A549 (cell line): ENCODE measurements at regions not wholly inside any gene's neighbourhood (a gene's known extent, or its start where the extent isn't known, plus 50 kb on each side); places are given as distances from the start of the nearest gene placed in this dataset.

ENCODE experiments used
- ATAC-seq, 2 experiments: fragments of 200-7000 bp in 1 of 2; fragments of >200 bp in 1 of 2; cut with Nextera tagmentation in 1 of 2; cut with Tn5 transposase in 1 of 2; 3 replicates each; pipeline versions ENCODE4 v1.8.0 to v1.9.1; 2018 to 2020; ENCODE audit warnings: mild to moderate bottlenecking in 1 of 2, moderate library complexity in 1 of 2
- CTCF ChIA-PET: fragments of 300-600 bp; sonication (Branson Sonifier 250); formaldehyde crosslinking; extraction: SDS; loops from one replicate; lab custom pipeline; 2021; ENCODE audit warnings: antibody characterized with exemption, inconsistent platforms; lab: Yijun Ruan, JAX
- POLR2A ChIA-PET: fragments of 350-600 bp; formaldehyde crosslinking; extraction: SDS; loops from one replicate; lab custom pipeline; 2021; ENCODE audit warnings: antibody characterized with exemption, inconsistent platforms; lab: Yijun Ruan, JAX
- DNase-seq, 2 experiments: peaks; one replicate each; pipeline versions ENCODE4 v3.0.0 to v3.0.0-alpha.2; 2011 to 2016; ENCODE audit warnings: low read depth in 1 of 2, low spot score in 1 of 2
- FAIRE-seq: peaks from 2 replicates; lab custom pipeline; 2011; peaks lifted over from hg19 to GRCh38; lab: Jason Lieb, UNC
- H3K27ac ChIP-seq, 2 experiments: fragments of >200 bp; sonication (Bioruptor Twin); formaldehyde crosslinking; 3 replicates each; pipeline ENCODE4 v1.5.1; 2016 to 2017
- H3K4me1 ChIP-seq: fragments of >200 bp; sonication (Bioruptor Twin); formaldehyde crosslinking; 3 replicates; pipeline ENCODE4 v1.6.1; 2016
- H3K4me2 ChIP-seq: fragments of >200 bp; sonication (Bioruptor Twin); formaldehyde crosslinking; 3 replicates; pipeline ENCODE4 v1.6.1; 2016
- H3K4me3 ChIP-seq: fragments of >200 bp; sonication (Bioruptor Twin); formaldehyde crosslinking; 3 replicates; pipeline ENCODE4 v1.5.1; 2016
- H3K9me3 ChIP-seq: fragments of >200 bp; sonication (Bioruptor Twin); formaldehyde crosslinking; 3 replicates; pipeline ENCODE4 v1.6.1; 2016
- BHLHE40 ChIP-seq: IDR thresholded peaks from 2 replicates; pipeline ENCODE4 v1.6.1; 2012; ENCODE audit warnings: low read depth, low read length, inconsistent platforms
- CHD2 ChIP-seq: fragments of 150-350 bp; IDR thresholded peaks from 2 replicates; pipeline ENCODE4 v1.6.1; 2014; ENCODE audit warnings: low read length; ENCODE audit not compliant: partially characterized antibody
- EHMT2 ChIP-seq: fragments of 200-600 bp; sonication (generic); IDR thresholded peaks from 2 replicates; pipeline ENCODE4 v1.6.1; 2016; ENCODE audit warnings: antibody characterized with exemption, low read depth, mild to moderate bottlenecking, moderate library complexity
- EP300 ChIP-seq, 2 experiments: fragments of >200 bp; sonication (Bioruptor Twin); formaldehyde crosslinking; IDR thresholded peaks; 2 replicates in 1 of 2; 3 replicates in 1 of 2; pipeline ENCODE4 v1.6.1; 2016 to 2017
- ESRRA ChIP-seq: fragments of 150-350 bp; IDR thresholded peaks from 2 replicates; pipeline ENCODE4 v1.6.1; 2014; ENCODE audit warnings: mild to moderate bottlenecking, low read length, borderline replicate concordance
- FOSL2 ChIP-seq, 2 experiments: fragments of 450-650 bp in 1 of 2; fragments of >200 bp in 1 of 2; sonication (Bioruptor Twin) in 1 of 2; formaldehyde crosslinking; IDR thresholded peaks; 2 replicates each; pipeline versions ENCODE4 v1.5.0 to v1.6.1; 2016 to 2020; ENCODE audit warnings: mild to moderate bottlenecking in 1 of 2, moderate library complexity in 1 of 2
- FOXS1 ChIP-seq: fragments of 250-450 bp; sonication (Bioruptor Pico); IDR thresholded peaks from 2 replicates; pipeline ENCODE4 v1.5.0; 2020; ENCODE audit warnings: mild to moderate bottlenecking, moderate library complexity
- HEYL ChIP-seq: fragments of 250-450 bp; sonication (Bioruptor Pico); IDR thresholded peaks from 2 replicates; pipeline ENCODE4 v1.8.0; 2021; ENCODE audit warnings: mild to moderate bottlenecking, moderate library complexity
- HOXA7 ChIP-seq: fragments of 250-450 bp; sonication (Bioruptor Pico); IDR thresholded peaks from 2 replicates; pipeline ENCODE4 v1.5.0; 2020; ENCODE audit warnings: mild to moderate bottlenecking, moderate library complexity
- HOXB5 ChIP-seq: fragments of 250-450 bp; sonication (Bioruptor Pico); IDR thresholded peaks from 2 replicates; pipeline ENCODE4 v1.5.0; 2020; ENCODE audit warnings: mild to moderate bottlenecking, moderate library complexity
- JUN ChIP-seq, 2 experiments: fragments of >200 bp; sonication (Bioruptor Twin); formaldehyde crosslinking; IDR thresholded peaks; 2 replicates in 1 of 2; 3 replicates in 1 of 2; pipeline ENCODE4 v1.6.1; 2016 to 2017
- JUNB ChIP-seq: fragments of >200 bp; sonication (Bioruptor Twin); formaldehyde crosslinking; IDR thresholded peaks from 2 replicates; pipeline ENCODE4 v1.6.1; 2016
- MAZ ChIP-seq: fragments of 150-350 bp; IDR thresholded peaks from 2 replicates; pipeline ENCODE4 v1.6.1; 2014; ENCODE audit warnings: antibody characterized with exemption, low read depth, low read length, borderline replicate concordance
- RARB ChIP-seq: fragments of 250-450 bp; sonication (Bioruptor Pico); IDR thresholded peaks from 2 replicates; pipeline ENCODE4 v1.8.0; 2021; ENCODE audit warnings: mild to moderate bottlenecking, moderate library complexity
- RFX5 ChIP-seq: fragments of 450-650 bp; IDR thresholded peaks from 2 replicates; pipeline ENCODE4 v1.7.1; 2014; ENCODE audit warnings: antibody characterized with exemption, mild to moderate bottlenecking, moderate library complexity
- ZFP36 ChIP-seq: fragments of 450-650 bp; IDR thresholded peaks from 2 replicates; pipeline ENCODE4 v1.6.1; 2014; ENCODE audit warnings: borderline replicate concordance; ENCODE audit not compliant: partially characterized antibody
- ZNF302 ChIP-seq: fragments of 250-450 bp; sonication (Bioruptor Pico); IDR thresholded peaks from 2 replicates; pipeline ENCODE4 v1.9.0; 2021; ENCODE audit warnings: inconsistent platforms, mild to moderate bottlenecking, moderate library complexity
- WGBS: methylation state at CpG from one replicate; pipeline ENCODE4 v1.1.6; 2017; ENCODE audit errors: missing lambda C conversion rate; 5-methylcytosine and 5-hydroxymethylcytosine counted together
- TF ChIP-seq, protein P1 (sequence below): fragments of >200 bp; sonication (Bioruptor Twin); formaldehyde crosslinking; IDR thresholded peaks from 3 replicates; pipeline ENCODE4 v1.6.1; 2016
- TF ChIP-seq, protein P2 (sequence below): IDR thresholded peaks from 2 replicates; pipeline ENCODE4 v1.6.1; 2012
- TF ChIP-seq, protein P3 (sequence below): fragments of 250-450 bp; sonication (Bioruptor Pico); IDR thresholded peaks from 2 replicates; pipeline ENCODE4 v1.5.0; 2021; ENCODE audit warnings: mild to moderate bottlenecking, moderate library complexity, borderline replicate concordance
- TF ChIP-seq, protein P4 (sequence below): fragments of 450-650 bp; IDR thresholded peaks from 2 replicates; pipeline ENCODE4 v1.6.1; 2014; ENCODE audit warnings: antibody characterized with exemption
- TF ChIP-seq, protein P5 (sequence below): fragments of 150-350 bp; IDR thresholded peaks from 2 replicates; pipeline ENCODE4 v1.6.1; 2014; ENCODE audit warnings: low read depth, mild to moderate bottlenecking, low read length
- TF ChIP-seq, protein P6 (sequence below): fragments of >200 bp; sonication (Bioruptor Twin); formaldehyde crosslinking; IDR thresholded peaks from 3 replicates; pipeline ENCODE4 v1.5.1; 2016

DNA sequence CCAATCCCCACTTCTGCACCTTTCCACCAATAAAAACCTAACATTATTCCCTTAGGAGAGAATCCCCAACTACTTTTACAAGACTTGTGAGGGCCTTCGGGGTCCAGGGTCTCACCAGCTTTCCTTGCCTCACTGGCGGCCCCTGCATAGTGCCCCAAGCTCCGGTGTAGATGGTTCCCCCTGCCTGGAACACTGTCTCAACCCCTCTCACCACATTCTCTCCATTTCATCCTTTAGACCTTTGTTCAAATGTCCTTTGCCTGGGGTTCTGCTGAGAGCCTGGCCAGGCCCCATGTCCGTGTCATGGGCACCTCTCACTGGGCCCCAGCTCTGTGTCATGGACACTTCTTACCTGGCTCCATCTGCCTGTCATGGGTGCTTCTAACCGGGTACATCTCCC lies 64.5 kb upstream of the SORCS3 start:
- Histone ChIP-seq H3K9me3 (no peaks in the 10 kb centered on the region), H3K4me2 (no peak overlapping the region), H3K4me3 (no peak overlapping the region)
- CTCF ChIA-PET, result no interaction called here
- no peak for DNase-seq
- no peak for ATAC-seq
- TF ChIP-seq MAZ (no peak), FOSL2 (IDR thresholded peaks at IDR 0.05) (no peak), FOSL2 (CRISPR knock-in tag; IDR thresholded peaks at IDR 0.05) (no peak), FOXS1 (CRISPR knock-in tag) (no peak), ZFP36 (no peak), EP300 (IDR thresholded peaks at IDR 0.05) (no peak), BHLHE40 (no peak), RARB (CRISPR knock-in tag) (no peak), HOXB5 (no peak), ZNF302 (CRISPR knock-in tag) (no peak), ESRRA (no peak), RFX5 (no peak), JUNB (no peak), HOXA7 (no peak), EHMT2 (no peak)
- TF ChIP-seq, protein P1, sequence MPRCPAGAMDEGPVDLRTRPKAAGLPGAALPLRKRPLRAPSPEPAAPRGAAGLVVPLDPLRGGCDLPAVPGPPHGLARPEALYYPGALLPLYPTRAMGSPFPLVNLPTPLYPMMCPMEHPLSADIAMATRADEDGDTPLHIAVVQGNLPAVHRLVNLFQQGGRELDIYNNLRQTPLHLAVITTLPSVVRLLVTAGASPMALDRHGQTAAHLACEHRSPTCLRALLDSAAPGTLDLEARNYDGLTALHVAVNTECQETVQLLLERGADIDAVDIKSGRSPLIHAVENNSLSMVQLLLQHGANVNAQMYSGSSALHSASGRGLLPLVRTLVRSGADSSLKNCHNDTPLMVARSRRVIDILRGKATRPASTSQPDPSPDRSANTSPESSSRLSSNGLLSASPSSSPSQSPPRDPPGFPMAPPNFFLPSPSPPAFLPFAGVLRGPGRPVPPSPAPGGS, result no peak
- TF ChIP-seq, protein P2, sequence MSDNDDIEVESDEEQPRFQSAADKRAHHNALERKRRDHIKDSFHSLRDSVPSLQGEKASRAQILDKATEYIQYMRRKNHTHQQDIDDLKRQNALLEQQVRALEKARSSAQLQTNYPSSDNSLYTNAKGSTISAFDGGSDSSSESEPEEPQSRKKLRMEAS, result no peak
- TF ChIP-seq, protein P3, sequence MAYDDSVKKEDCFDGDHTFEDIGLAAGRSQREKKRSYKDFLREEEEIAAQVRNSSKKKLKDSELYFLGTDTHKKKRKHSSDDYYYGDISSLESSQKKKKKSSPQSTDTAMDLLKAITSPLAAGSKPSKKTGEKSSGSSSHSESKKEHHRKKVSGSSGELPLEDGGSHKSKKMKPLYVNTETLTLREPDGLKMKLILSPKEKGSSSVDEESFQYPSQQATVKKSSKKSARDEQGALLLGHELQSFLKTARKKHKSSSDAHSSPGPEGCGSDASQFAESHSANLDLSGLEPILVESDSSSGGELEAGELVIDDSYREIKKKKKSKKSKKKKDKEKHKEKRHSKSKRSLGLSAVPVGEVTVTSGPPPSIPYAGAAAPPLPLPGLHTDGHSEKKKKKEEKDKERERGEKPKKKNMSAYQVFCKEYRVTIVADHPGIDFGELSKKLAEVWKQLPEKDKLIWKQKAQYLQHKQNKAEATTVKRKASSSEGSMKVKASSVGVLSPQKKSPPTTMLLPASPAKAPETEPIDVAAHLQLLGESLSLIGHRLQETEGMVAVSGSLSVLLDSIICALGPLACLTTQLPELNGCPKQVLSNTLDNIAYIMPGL (CRISPR knock-in tag), result no peak
- TF ChIP-seq, all 56 proteins: peak for 0
- Histone ChIP-seq H3K27ac (no peak overlapping the region), H3K4me1 (no peaks in the 10 kb centered on the region)
- POLR2A ChIA-PET, result no interaction called here
- no peak for FAIRE-seq
- 30% methylated on average over 5 of the region's 5 CpGs for WGBS

DNA sequence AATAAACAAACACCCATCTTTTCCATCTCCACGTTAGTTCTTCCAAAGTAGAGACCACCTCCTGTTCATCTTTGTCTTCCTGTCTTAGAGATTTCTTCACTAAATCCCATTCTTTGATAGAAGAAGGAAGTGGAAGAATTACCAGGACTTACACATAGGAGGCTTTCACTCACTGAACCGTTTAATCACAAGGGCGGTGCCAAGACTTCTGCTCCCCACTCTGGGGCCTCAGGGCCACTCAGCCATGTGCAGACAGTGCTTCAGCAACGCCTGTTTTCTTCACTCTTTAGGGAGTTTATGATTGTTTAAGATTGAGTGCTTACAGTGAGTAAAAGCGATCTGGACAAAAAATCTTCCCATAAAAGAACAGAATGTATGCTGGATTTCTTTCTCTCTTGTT lies 63.9 kb upstream of the SORCS3 start:
- POLR2A ChIA-PET, result no interaction called here
- CTCF ChIA-PET, result interaction anchor here (1.0 kb wide), 1 partner anchor 171 kb away, joined by 3 read pairs; no protein-coding TSS in a partner anchor
- no peaks in the 10 kb centered on the region for H3K4me1 ChIP-seq
- ATAC-seq (no peak), DNase-seq (no peak), FAIRE-seq (no peak)
- no peak for TF ChIP-seq FOSL2 (IDR thresholded peaks at IDR 0.05)
- no peak for TF ChIP-seq FOSL2 (CRISPR knock-in tag; IDR thresholded peaks at IDR 0.05)
- TF ChIP-seq, protein P4, sequence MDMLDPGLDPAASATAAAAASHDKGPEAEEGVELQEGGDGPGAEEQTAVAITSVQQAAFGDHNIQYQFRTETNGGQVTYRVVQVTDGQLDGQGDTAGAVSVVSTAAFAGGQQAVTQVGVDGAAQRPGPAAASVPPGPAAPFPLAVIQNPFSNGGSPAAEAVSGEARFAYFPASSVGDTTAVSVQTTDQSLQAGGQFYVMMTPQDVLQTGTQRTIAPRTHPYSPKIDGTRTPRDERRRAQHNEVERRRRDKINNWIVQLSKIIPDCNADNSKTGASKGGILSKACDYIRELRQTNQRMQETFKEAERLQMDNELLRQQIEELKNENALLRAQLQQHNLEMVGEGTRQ, result no peak
- TF ChIP-seq, protein P5, sequence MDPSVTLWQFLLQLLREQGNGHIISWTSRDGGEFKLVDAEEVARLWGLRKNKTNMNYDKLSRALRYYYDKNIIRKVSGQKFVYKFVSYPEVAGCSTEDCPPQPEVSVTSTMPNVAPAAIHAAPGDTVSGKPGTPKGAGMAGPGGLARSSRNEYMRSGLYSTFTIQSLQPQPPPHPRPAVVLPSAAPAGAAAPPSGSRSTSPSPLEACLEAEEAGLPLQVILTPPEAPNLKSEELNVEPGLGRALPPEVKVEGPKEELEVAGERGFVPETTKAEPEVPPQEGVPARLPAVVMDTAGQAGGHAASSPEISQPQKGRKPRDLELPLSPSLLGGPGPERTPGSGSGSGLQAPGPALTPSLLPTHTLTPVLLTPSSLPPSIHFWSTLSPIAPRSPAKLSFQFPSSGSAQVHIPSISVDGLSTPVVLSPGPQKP, result no peak
- no peak for TF ChIP-seq CHD2
- TF ChIP-seq JUN (IDR thresholded peaks at IDR 0.05), result no peak
- TF ChIP-seq HEYL, result no peak
- no peak for TF ChIP-seq FOXS1 (CRISPR knock-in tag)
- TF ChIP-seq, protein P6, sequence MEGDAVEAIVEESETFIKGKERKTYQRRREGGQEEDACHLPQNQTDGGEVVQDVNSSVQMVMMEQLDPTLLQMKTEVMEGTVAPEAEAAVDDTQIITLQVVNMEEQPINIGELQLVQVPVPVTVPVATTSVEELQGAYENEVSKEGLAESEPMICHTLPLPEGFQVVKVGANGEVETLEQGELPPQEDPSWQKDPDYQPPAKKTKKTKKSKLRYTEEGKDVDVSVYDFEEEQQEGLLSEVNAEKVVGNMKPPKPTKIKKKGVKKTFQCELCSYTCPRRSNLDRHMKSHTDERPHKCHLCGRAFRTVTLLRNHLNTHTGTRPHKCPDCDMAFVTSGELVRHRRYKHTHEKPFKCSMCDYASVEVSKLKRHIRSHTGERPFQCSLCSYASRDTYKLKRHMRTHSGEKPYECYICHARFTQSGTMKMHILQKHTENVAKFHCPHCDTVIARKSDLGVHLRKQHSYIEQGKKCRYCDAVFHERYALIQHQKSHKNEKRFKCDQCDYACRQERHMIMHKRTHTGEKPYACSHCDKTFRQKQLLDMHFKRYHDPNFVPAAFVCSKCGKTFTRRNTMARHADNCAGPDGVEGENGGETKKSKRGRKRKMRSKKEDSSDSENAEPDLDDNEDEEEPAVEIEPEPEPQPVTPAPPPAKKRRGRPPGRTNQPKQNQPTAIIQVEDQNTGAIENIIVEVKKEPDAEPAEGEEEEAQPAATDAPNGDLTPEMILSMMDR, result no peak
- H3K4me3 ChIP-seq, result no peak overlapping the region
- H3K9me3 ChIP-seq, result no peaks in the 10 kb centered on the region
- H3K4me2 ChIP-seq, result no peak overlapping the region
- no peak overlapping the region for H3K27ac ChIP-seq
- WGBS, result 20% methylated on average over 5 of the region's 5 CpGs
